SU-DHL-6 (cell line): ENCODE measurements at regions not wholly inside any gene's neighbourhood (a gene's known extent, or its start where the extent isn't known, plus 50 kb on each side); places are given as distances from the start of the nearest gene placed in this dataset.

Experiments used
- H2AFZ ChIP-seq: fragments of 200-600 bp; sonication (generic); 2 replicates; pipeline ENCODE4 v1.6.1; 2014; ENCODE audit warnings: low read depth, mild to moderate bottlenecking, moderate library complexity, mixed read lengths, antibody characterized with exemption, low read length; ENCODE audit not compliant: severe bottlenecking
- H3F3A ChIP-seq: fragments of 200-600 bp; shearing (Covaris generic); 2 replicates; pipeline ENCODE4 v1.6.0; 2016; ENCODE audit warnings: antibody characterized with exemption, mild to moderate bottlenecking; ENCODE audit not compliant: insufficient read depth
- H3K27ac ChIP-seq: fragments of 200-600 bp; sonication (generic); 2 replicates; pipeline ENCODE4 v1.5.1; 2016; ENCODE audit warnings: low read depth, mild to moderate bottlenecking, low read length, moderate library complexity, mixed read lengths
- H3K27me3 ChIP-seq: fragments of 200-600 bp; sonication (generic), shearing (Covaris generic); 2 replicates; pipeline ENCODE4 v1.6.0; 2014; ENCODE audit warnings: mild to moderate bottlenecking, low read length
- H3K36me3 ChIP-seq: fragments of 200-600 bp; sonication (generic); 2 replicates; pipeline ENCODE4 v1.6.1; 2014; ENCODE audit warnings: mild to moderate bottlenecking, low read length, mixed read lengths
- H3K4me2 ChIP-seq: fragments of 300-600, 200-600 bp; shearing (Covaris generic), sonication (generic); 2 replicates; pipeline ENCODE4 v1.6.0; 2014; ENCODE audit warnings: low read length, low read depth, mild to moderate bottlenecking; ENCODE audit not compliant: poor library complexity, severe bottlenecking
- H3K4me3 ChIP-seq: fragments of 200-600 bp; sonication (generic); 2 replicates; pipeline ENCODE4 v1.5.1; 2014; ENCODE audit warnings: antibody characterized with exemption, low read length, mild to moderate bottlenecking, mixed read lengths; ENCODE audit not compliant: insufficient read depth, poor library complexity, severe bottlenecking
- H3K79me2 ChIP-seq: fragments of 200-600 bp; sonication (generic); 2 replicates; pipeline ENCODE4 v1.6.1; 2014; ENCODE audit warnings: mild to moderate bottlenecking, low read length, moderate library complexity; ENCODE audit not compliant: insufficient read depth
- H3K9ac ChIP-seq: fragments of 200-600 bp; sonication (generic); 2 replicates; pipeline ENCODE4 v1.7.0; 2014; ENCODE audit warnings: mild to moderate bottlenecking, low read length
- H3K9me2 ChIP-seq: fragments of 200-600 bp; sonication (generic); replicated peaks from 2 replicates; pipeline ENCODE4 v1.6.1; 2014; ENCODE audit warnings: low read length; ENCODE audit not compliant: insufficient read depth
- H3K9me3 ChIP-seq: fragments of 200-600 bp; sonication (generic); 2 replicates; pipeline ENCODE4 v1.6.1; 2014; ENCODE audit warnings: low read length, mixed read lengths; ENCODE audit not compliant: insufficient read depth
- H4K20me1 ChIP-seq: fragments of 200-600 bp; sonication (generic); 2 replicates; pipeline ENCODE4 v1.6.1; 2014; ENCODE audit warnings: low read depth, mild to moderate bottlenecking, antibody characterized with exemption, low read length, moderate library complexity, mixed read lengths
- EZH2phosphoT487 ChIP-seq: fragments of 200-600 bp; sonication (generic), shearing (Covaris generic); conservative IDR thresholded peaks from 2 replicates; pipeline ENCODE4 v1.6.1; 2018; ENCODE audit warnings: mild to moderate bottlenecking, antibody characterized with exemption, low read length, moderate library complexity, mixed read lengths
- TF ChIP-seq, protein P1 (sequence below): fragments of 200-600 bp; sonication (generic); IDR thresholded peaks from one replicate; pipeline ENCODE4 v1.5.1; 2017; ENCODE audit warnings: antibody characterized with exemption, mild to moderate bottlenecking, low read length, moderate library complexity; ENCODE audit not compliant: insufficient read depth, poor library complexity, severe bottlenecking

DNA sequence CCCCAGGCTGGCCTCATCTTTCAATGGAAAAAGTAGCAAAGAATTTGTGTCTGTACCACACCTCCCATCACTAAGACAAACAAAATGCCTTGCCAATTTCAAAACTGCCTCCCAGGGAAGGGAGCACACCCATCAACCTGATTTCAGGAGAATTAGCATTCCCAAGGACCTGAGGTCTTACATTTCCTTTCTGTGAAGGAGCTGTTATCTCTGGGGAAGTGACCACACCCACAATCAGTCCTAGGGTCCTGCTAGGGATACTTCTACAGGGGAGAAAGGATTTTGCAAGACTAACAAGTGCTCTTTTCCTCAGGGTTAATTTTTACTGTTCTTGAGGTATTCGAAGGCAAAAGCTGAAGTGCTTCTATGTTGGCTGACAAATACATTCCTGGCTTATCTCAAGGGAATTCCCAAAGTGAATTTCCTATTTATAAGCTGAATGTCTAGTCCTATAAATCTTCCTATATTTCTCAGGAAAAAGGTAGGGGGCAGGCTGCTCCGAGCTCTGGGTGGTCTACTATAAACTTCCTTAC lies 97.4 kb upstream of the ITGA1 start:
- no peak overlapping the region for H3K4me2 ChIP-seq
- H2AFZ ChIP-seq = no peak overlapping the region
- H3K36me3 ChIP-seq = no peaks in the 10 kb centered on the region
- H3K79me2 ChIP-seq = no peaks in the 10 kb centered on the region
- no peak overlapping the region for H3K9ac ChIP-seq
- H3K4me3 ChIP-seq = no peak overlapping the region
- H3K9me2 ChIP-seq = no peaks in the 10 kb centered on the region
- no peaks in the 10 kb centered on the region for H3K9me3 ChIP-seq
- no peak for TF ChIP-seq EZH2phosphoT487
- TF ChIP-seq, protein P1, sequence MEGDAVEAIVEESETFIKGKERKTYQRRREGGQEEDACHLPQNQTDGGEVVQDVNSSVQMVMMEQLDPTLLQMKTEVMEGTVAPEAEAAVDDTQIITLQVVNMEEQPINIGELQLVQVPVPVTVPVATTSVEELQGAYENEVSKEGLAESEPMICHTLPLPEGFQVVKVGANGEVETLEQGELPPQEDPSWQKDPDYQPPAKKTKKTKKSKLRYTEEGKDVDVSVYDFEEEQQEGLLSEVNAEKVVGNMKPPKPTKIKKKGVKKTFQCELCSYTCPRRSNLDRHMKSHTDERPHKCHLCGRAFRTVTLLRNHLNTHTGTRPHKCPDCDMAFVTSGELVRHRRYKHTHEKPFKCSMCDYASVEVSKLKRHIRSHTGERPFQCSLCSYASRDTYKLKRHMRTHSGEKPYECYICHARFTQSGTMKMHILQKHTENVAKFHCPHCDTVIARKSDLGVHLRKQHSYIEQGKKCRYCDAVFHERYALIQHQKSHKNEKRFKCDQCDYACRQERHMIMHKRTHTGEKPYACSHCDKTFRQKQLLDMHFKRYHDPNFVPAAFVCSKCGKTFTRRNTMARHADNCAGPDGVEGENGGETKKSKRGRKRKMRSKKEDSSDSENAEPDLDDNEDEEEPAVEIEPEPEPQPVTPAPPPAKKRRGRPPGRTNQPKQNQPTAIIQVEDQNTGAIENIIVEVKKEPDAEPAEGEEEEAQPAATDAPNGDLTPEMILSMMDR = no peak
- no peaks in the 10 kb centered on the region for H3F3A ChIP-seq
- H4K20me1 ChIP-seq = no peaks in the 10 kb centered on the region
- no peak overlapping the region for H3K27ac ChIP-seq
- H3K27me3 ChIP-seq = no peaks in the 10 kb centered on the region

DNA sequence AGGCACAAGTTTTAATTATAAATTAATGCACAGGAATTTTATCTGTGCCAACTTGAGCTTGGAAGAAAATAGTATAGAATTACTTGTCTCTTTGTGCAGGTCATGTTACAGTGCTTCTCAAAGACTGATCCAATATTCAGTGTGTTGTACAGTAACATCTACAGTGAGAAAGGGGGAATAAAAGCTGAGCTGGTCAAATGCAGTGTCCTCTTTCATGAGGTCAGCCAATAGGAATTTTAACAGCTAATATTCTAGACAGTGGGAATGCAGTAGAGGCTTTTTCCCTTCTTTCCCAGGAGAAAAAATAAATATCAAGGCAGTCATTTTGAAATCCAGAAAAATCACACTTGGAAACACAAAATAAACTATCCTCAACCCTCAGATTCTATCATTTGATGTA lies 95.7 kb upstream of the ITGA1 start:
- Histone ChIP-seq H2AFZ (no peak overlapping the region), H3K9ac (no peak overlapping the region), H3K4me2 (no peak overlapping the region), H3K27me3 (no peaks in the 10 kb centered on the region), H4K20me1 (no peaks in the 10 kb centered on the region), H3K4me3 (no peak overlapping the region), H3K36me3 (no peaks in the 10 kb centered on the region), H3K9me2 (no peaks in the 10 kb centered on the region), H3F3A (no peaks in the 10 kb centered on the region), H3K27ac (no peak overlapping the region), H3K9me3 (no peaks in the 10 kb centered on the region), H3K79me2 (no peaks in the 10 kb centered on the region)
- no peak for TF ChIP-seq EZH2phosphoT487
- TF ChIP-seq, protein P1 = no peak

DNA sequence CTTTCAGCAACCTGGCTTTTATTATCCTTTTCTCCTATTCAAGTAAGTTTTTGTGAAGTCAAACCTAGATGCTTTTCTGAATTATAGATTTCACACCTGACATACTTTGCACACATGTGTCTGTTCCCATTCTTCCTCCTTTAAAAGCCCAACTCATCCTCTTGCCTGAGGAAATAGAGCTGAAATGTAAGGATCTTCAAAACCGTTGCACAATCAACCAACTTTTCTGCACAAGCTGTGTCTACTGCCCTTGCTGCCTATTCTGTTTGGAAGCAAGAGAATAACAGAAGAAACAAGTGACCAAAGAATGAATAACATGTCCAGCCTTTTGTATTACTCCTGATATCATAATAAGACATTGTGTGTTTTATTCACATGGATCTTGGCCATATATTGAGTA lies 95.1 kb upstream of the ITGA1 start:
- TF ChIP-seq EZH2phosphoT487 = no peak
- TF ChIP-seq, protein P1 = no peak
- H3K4me3 ChIP-seq = no peak overlapping the region
- H3K36me3 ChIP-seq = no peaks in the 10 kb centered on the region
- no peaks in the 10 kb centered on the region for H3K9me2 ChIP-seq
- H3K79me2 ChIP-seq = no peaks in the 10 kb centered on the region
- no peaks in the 10 kb centered on the region for H3F3A ChIP-seq
- H3K9me3 ChIP-seq = no peaks in the 10 kb centered on the region
- no peaks in the 10 kb centered on the region for H3K27me3 ChIP-seq
- no peak overlapping the region for H3K27ac ChIP-seq
- no peak overlapping the region for H2AFZ ChIP-seq
- H3K4me2 ChIP-seq = no peak overlapping the region
- H3K9ac ChIP-seq = no peak overlapping the region
- H4K20me1 ChIP-seq = no peaks in the 10 kb centered on the region
